Adipocyte (in vitro differentiated cells): ENCODE measurements at regions not wholly inside any gene's neighbourhood (a gene's known extent, or its start where the extent isn't known, plus 50 kb on each side); places are given as distances from the start of the nearest gene placed in this dataset.
"Not testable (repeated sequence)": the region's sequence is repeated elsewhere in the genome, so short reads cannot be mapped to it uniquely, and the experiment has no call there.

Source experiments
- DNase-seq: peaks from one replicate; pipeline ENCODE4 v3.0.0-alpha.2; 2015; ENCODE audit warnings: low read depth
- H3K27me3 ChIP-seq: replicated peaks from 2 replicates; pipeline ENCODE4 v1.7.0; 2013; ENCODE audit warnings: mild to moderate bottlenecking, low read length, moderate library complexity; ENCODE audit not compliant: control insufficient read depth, insufficient read depth
- H3K36me3 ChIP-seq: 2 replicates; pipeline ENCODE4 v1.7.0; 2013; ENCODE audit warnings: low read length, mild to moderate bottlenecking, moderate library complexity; ENCODE audit not compliant: control insufficient read depth, insufficient read depth, severe bottlenecking
- H3K4me1 ChIP-seq: 2 replicates; pipeline ENCODE4 v1.7.0; 2013; ENCODE audit warnings: mild to moderate bottlenecking, low read length, moderate library complexity; ENCODE audit not compliant: control insufficient read depth, insufficient read depth
- H3K4me3 ChIP-seq: 2 replicates; pipeline ENCODE4 v1.7.0; 2013; ENCODE audit warnings: mild to moderate bottlenecking, low read length, moderate library complexity
- H3K9ac ChIP-seq: 2 replicates; pipeline ENCODE4 v1.7.0; 2013; ENCODE audit warnings: mild to moderate bottlenecking, low read length, moderate library complexity
- H3K9me3 ChIP-seq: 2 replicates; pipeline ENCODE4 v1.7.0; 2013; ENCODE audit warnings: mild to moderate bottlenecking, low read length, moderate library complexity; ENCODE audit not compliant: control insufficient read depth

DNA sequence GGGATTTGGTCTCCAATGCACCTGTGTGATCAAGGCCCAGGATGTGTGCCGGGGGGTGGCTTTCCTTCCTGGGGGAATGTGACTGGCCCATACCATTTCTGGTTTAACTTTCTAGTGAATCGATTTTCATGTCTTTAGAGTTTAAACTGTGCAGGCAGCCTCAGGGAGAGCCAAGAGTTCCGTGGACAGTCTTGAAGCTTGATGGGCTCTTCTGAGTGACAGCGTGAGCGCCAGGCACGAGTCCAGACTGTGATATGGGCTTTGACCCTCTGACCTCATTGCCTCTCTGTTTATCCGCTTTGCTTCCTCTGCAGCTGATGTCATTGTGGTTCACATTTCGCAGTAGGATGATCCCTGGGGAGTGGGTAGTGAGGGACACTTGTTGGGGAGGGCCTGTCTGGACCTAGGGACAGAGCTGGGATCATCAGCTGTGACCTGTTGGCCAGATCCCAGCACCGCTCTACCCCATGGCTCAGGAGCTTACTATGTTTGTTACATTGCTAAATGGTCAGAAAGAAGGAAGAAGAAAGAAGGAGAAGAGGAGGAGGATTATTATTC, 80.6 kb upstream of the CLDN5 start:
- H3K9me3 ChIP-seq = no peaks in the 10 kb centered on the region
- DNase-seq = no peak
- H3K9ac ChIP-seq = no peak overlapping the region
- no peaks in the 10 kb centered on the region for H3K36me3 ChIP-seq
- H3K4me1 ChIP-seq = no peaks in the 10 kb centered on the region
- H3K4me3 ChIP-seq = no peak overlapping the region
- H3K27me3 ChIP-seq = peaks cover 53% of the 10 kb centered on the region

DNA sequence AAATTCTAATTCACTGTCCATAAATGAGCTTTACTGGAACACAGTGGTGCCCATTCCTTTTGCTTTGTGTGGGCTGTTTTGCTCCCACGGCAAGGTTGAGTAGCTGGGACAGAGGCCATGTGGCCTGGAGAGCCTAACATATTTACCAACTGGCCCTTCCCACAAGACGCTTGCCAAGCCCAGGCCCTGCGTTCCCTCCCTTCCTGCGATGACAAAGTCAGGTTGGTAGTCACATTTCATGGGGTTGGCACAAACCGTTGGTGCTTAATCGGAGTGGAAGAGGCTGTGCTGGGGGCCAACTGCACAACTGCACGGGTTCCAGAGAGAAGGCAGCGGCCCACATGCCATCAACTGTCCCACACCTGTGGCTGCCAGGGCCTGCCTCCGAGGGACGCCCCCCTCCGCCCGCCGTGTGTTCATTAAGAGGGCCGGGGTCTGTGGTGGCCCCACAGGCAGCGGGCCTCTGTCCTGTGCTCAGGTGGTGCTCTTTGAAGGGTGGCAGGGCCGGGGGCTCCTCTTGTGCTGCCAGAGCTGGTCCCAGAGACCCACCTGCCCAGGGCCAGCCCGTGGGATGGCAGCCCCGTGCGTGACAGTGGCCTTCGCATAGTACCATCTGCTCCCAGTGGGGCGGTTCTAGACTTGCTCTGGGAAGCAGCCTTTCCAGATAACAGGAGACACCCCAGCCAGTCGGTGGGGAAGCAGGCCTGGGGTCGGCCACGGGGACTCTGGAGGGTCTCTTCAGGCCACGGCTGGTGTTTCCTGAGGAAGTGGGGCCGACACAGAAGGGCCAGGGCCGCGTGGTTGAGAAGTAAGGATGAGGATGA, 81.5 kb upstream of the CLDN5 start:
- Histone ChIP-seq H3K9me3 (no peaks in the 10 kb centered on the region), H3K36me3 (no peaks in the 10 kb centered on the region), H3K4me3 (no peak overlapping the region), H3K9ac (no peak overlapping the region), H3K27me3 (peaks cover 60% of the 10 kb centered on the region), H3K4me1 (no peaks in the 10 kb centered on the region)
- DNase-seq = no peak

DNA sequence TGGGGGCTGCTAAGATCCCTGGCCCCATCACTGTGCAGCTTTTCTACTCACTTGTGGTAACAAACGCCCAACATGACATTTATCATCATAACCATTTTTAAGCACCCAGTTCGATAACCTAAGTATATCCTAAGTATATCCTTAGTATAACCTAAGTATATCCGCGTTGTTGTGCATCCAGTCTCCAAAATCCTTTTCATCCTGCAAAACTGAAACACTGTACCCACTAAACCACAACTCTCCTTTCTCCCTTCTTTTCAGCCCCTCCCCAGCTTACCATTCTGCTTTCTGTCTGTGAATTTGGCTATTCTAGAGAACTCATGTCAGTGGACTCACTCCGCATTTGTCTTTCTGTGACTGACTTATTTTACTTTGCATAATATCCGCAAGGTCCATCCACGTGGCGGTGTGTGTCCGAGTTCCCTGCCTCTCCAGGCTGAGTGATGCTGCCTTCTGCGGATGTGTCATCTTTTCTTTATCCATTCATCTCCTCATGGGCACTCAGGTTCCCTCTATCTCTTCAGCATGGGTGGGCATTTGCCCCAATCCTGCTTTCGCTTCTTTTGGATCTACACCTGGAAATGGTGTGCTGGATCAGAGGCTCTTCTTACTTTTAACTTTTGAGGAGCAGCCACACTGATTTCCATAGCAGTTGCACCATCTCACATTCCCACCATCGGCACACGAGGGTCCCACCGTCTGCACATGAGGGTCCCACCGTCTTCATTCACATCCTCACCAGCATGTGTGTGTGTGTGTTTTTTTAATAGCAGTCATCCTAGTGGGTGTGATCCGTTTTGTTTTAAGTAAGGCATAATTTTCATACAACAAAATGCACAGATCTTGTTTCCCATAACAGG, 82.4 kb upstream of the CLDN5 start:
- no peaks in the 10 kb centered on the region for H3K36me3 ChIP-seq
- H3K9me3 ChIP-seq = no peaks in the 10 kb centered on the region
- no peak overlapping the region for H3K4me3 ChIP-seq
- no peak overlapping the region for H3K9ac ChIP-seq
- H3K27me3 ChIP-seq = peaks cover 63% of the 10 kb centered on the region
- H3K4me1 ChIP-seq = no peaks in the 10 kb centered on the region
- DNase-seq = no peak

DNA sequence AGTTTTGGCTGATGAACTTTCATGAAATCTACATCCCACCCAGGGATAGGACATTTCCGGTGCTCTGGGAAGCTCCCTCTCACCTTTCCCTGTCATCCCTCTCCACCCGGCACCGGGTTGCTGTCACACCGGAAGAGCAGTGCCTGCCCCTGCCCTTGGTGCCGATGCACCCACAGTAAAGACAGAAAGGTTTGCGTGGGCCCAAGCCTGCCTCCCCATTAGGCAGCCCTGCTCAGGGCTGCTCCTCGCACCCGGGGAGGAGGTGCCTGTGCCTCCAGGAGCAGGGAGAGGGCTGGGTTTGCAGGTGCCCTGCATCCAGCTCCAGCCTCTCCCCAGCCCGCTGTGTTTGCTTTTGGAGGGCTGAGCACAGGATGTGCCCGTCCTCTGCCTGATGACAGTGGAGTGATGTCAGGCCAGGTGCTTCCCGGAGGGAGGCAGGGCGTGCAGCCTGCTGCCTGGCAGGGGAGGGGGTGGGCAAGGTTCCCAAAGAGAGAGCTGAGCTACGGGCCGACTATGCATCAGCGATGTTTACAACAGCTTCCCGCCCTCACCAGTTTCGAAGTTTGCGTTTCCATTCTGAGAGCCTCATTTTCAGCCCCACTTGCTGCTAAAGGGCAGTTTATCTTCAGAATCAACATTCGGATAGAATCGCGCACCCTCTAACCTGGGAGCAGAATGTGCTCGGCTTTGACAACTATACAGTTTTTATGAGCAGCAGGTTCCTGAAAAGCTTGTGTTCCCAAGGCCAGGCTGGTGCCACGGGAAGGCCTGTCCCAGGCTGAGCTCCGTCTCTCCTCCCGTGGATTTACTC, 83.2 kb upstream of the CLDN5 start:
- H3K27me3 ChIP-seq = peaks cover 72% of the 10 kb centered on the region
- DNase-seq = no peak
- H3K4me1 ChIP-seq = no peaks in the 10 kb centered on the region
- H3K36me3 ChIP-seq = no peaks in the 10 kb centered on the region
- no peak overlapping the region for H3K4me3 ChIP-seq
- no peak overlapping the region for H3K9ac ChIP-seq
- no peaks in the 10 kb centered on the region for H3K9me3 ChIP-seq

DNA sequence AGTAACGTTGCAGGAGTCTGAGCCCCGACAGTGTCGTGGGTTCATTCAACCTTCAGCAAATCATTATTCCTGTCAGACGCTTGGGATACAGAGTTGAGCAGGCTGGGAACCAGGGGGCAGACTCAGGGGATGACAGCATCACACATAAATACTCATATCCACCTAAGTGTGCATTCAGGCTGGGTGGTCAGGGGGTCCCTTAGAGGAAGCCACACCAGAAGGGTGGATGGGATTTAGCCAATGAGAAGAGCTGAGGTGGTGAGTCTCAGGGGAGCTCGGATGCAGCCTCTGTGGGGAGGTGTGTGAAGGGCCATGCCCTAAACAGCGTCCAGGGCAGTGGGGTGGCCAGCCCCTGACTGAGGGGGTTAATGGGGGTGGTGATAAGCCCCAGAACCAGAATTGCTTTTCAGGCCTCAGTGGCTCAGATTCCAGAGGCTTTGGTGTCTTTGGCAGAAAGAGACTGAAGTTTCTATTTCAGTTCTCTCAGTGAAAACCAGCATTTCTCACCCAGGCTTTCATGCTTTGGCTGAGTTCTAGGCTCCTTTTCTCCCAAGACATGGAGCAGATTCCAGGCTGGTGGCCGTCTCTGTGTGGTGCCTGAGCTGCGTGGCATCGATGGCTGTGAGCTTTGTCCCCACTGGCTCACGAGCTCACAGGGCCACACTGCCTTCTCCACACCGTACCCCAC, 83.9 kb upstream of the CLDN5 start:
- Histone ChIP-seq H3K36me3 (no peaks in the 10 kb centered on the region), H3K27me3 (peaks cover 73% of the 10 kb centered on the region), H3K9ac (no peak overlapping the region), H3K9me3 (no peaks in the 10 kb centered on the region), H3K4me1 (no peaks in the 10 kb centered on the region), H3K4me3 (no peak overlapping the region)
- no peak for DNase-seq

DNA sequence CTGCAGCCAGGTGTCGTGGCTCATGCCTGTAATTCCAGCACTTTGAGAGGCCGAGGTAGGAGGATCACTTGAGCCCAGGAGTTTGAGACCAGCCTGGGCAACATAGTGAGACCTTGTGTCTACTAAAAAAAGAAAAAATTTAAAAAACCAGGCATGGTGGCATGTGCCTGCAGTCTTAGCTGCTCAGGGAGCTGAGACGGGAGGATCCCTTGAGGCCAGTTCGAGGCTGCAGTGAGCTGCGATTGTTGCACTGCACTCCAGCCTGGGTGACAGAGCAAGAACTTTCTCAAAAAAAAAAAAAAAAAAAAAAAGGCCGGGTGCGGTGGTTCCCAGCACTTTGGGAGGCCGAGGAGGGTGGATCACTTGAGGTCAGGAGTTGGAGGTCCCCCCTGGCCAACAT, 85.5 kb upstream of the CLDN5 start:
- H3K27me3 ChIP-seq = peaks cover 79% of the 10 kb centered on the region

DNA sequence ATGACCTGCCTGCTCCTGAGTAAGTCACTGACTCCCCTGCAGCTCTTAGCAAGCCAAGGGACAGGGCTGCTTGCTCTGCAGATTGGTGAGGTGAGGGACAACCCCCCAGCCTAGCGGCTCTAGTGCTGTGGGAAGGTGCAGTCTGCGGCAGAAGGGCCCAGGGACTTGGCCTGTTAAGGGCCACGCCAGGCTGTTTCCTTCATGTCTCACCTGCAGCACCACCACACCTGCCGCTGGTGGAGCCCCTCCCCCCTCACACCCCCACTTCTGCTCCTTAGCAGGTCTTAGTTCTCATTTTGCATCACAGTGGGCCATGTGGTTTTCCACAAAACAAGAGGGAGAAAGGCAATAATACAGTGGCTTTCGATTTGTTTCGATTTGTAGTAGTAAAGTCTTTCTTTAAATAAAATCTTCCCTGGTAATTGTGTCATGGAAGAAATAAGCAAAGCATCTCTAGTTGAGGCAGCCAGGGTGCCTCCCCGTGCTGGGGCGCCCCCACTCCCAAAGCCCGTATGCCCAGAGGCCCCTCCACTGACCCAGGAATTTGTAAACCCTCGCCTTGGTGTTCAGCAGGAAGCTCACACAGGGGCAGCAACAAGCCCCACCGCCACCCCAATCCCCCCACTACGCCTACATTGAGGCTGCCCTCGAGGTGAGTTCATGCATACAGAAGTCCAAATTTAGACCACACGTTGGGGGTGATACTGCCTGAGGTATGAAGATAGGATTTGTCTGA, 86.5 kb upstream of the CLDN5 start:
- Histone ChIP-seq H3K27me3 (peaks cover 84% of the 10 kb centered on the region), H3K9me3 (no peaks in the 10 kb centered on the region), H3K36me3 (no peaks in the 10 kb centered on the region), H3K4me3 (no peak overlapping the region), H3K9ac (no peak overlapping the region), H3K4me1 (no peaks in the 10 kb centered on the region)
- no peak for DNase-seq

More for the DNA sequence above, 85.5 kb upstream of the CLDN5 start:
- H3K4me1 ChIP-seq, H3K4me3 ChIP-seq, H3K9ac ChIP-seq, H3K36me3 ChIP-seq, DNase-seq, H3K9me3 ChIP-seq: not testable (repeated sequence)

DNA sequence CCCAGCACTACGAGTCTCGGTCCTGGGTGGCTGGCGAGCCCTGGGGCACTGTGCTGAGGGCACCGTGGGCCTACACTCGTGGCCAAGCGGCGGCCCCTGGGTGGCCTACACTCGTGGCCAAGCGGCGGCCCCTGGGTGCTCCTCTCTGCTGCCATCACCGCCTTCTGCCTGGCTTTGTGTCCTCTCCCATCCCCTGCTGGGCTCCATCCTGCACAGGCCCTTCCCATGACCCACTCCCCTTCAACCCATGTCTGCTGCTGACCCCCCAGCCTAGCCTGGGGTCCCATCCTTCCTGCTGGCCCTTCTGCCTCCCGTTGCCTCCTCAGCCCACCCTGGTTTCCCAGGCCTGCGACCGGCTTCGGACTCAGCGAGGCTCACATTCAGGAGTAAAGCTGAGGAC, 87.4 kb upstream of the CLDN5 start:
- Histone ChIP-seq H3K4me1 (no peaks in the 10 kb centered on the region), H3K4me3 (no peak overlapping the region), H3K27me3 (peaks cover 80% of the 10 kb centered on the region), H3K36me3 (no peaks in the 10 kb centered on the region), H3K9ac (no peak overlapping the region), H3K9me3 (no peaks in the 10 kb centered on the region)
- no peak for DNase-seq

DNA sequence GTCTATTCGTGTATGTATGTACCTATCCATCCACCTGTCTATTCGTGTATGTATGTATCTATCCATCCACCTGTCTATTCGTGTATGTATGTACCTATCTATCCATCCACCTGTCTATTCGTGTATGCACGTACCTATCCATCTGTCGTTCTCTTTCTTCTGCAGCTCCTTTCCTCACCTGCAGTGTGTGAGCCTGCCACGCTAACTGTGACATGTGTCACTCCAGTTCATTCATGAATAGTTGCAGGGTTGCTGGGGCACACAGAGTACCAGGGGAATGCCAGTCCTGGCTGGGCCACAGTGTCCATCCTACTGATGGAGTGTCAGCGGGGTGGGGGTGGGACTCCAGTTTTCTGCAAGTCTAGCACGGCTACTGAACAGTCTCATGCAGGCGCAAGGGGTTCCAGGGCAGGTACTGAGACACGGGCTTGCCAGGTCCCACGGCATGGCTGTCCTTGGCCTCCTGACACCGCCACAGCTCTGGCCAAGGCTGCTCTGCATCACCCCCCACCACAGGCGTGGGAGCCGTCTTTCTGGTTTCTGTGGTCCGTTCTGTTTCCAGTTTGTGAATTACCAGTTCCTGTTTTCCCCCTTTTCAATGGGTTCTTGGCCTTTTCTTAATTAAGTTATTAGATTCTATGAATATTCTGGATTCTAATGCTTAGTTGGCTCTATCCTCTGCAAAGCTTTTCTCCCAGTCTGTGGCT, 88.8 kb upstream of the CLDN5 start:
- DNase-seq = no peak
- H3K4me3 ChIP-seq = no peak overlapping the region
- H3K9me3 ChIP-seq = no peaks in the 10 kb centered on the region
- H3K4me1 ChIP-seq = no peaks in the 10 kb centered on the region
- H3K27me3 ChIP-seq = peaks cover 77% of the 10 kb centered on the region
- no peak overlapping the region for H3K9ac ChIP-seq
- H3K36me3 ChIP-seq = no peaks in the 10 kb centered on the region

DNA sequence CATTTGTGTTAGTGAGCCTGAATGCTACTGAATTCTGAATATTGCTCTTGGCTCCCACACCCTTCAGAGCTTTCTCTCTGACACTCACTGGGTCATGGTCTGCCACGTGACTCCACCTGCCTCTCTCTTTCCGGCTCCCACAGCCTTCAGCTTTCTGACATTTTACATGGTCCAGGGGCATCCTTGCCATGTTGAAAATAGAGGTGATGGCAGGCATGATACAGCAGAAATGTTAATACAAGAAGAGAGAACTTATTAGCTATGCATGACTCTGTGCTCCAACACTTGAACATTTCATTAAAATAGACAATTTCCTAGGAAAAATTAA, 90.3 kb upstream of the CLDN5 start:
- Histone ChIP-seq H3K9ac (no peak overlapping the region), H3K27me3 (peaks cover 76% of the 10 kb centered on the region), H3K36me3 (no peaks in the 10 kb centered on the region), H3K4me3 (no peak overlapping the region), H3K4me1 (no peaks in the 10 kb centered on the region), H3K9me3 (no peaks in the 10 kb centered on the region)
- no peak for DNase-seq
